Panc1 (cell line): ENCODE measurements at regions not wholly inside any gene's neighbourhood (a gene's known extent, or its start where the extent isn't known, plus 50 kb on each side); places are given as distances from the start of the nearest gene placed in this dataset.

Experiments
- ATAC-seq: fragments of 200-7000 bp; cut with Tn5 transposase; 2 replicates; pipeline ENCODE4 v1.9.1; 2020; ENCODE audit warnings: mild to moderate bottlenecking, moderate library complexity
- BruUV-seq: library from RNA; stranded (reverse); fragments of 400-500 nt; replicated peaks from 2 replicates; lab custom pipeline; 2021; lab: Mats Ljungman, UMichigan
- CTCF ChIA-PET: fragments of 300-600 bp; sonication (Branson Sonifier 250); formaldehyde crosslinking; loops from one replicate; lab custom pipeline; 2022; ENCODE audit warnings: antibody characterized with exemption; lab: Charles Lee
- POLR2A ChIA-PET: fragments of 300-600 bp; sonication (Branson Sonifier 250); formaldehyde crosslinking; loops from one replicate; lab custom pipeline; 2022; ENCODE audit warnings: antibody characterized with exemption; lab: Charles Lee
- DNase-seq: peaks from one replicate; pipeline ENCODE4 v3.0.0-alpha.2; 2010; ENCODE audit warnings: low read depth, low spot score
- H3K27ac ChIP-seq: 2 replicates; pipeline ENCODE4 v1.5.1; 2011; ENCODE audit warnings: mild to moderate bottlenecking, low read length, inconsistent platforms
- H3K27me3 ChIP-seq: fragments of 200-500 bp; sonication (Bioruptor generic); 2 replicates; pipeline ENCODE4 v1.6.0; 2014; ENCODE audit warnings: low read length, inconsistent platforms; ENCODE audit not compliant: control insufficient read depth, insufficient read depth
- H3K36me3 ChIP-seq: fragments of 200-500 bp; sonication (Bioruptor generic); 2 replicates; pipeline ENCODE4 v1.5.1; 2014; ENCODE audit warnings: inconsistent platforms, mild to moderate bottlenecking, low read length, moderate library complexity; ENCODE audit not compliant: control insufficient read depth, insufficient read depth
- H3K4me1 ChIP-seq: 2 replicates; pipeline ENCODE4 v1.5.1; 2011; ENCODE audit warnings: inconsistent platforms, mild to moderate bottlenecking, low read length, moderate library complexity; ENCODE audit not compliant: control insufficient read depth, insufficient read depth
- H3K4me3 ChIP-seq, 2 experiments: 2 replicates each; pipeline ENCODE4 v1.5.1; 2011 to 2012; ENCODE audit warnings: low read depth in 2 of 2, low read length in 2 of 2, mild to moderate bottlenecking in 2 of 2, inconsistent platforms in 1 of 2, moderate library complexity in 1 of 2
- H3K9me3 ChIP-seq: fragments of 200-500 bp; sonication (Bioruptor generic); 2 replicates; pipeline ENCODE4 v1.5.1; 2014; ENCODE audit warnings: low read depth, mild to moderate bottlenecking, inconsistent platforms, low read length, moderate library complexity; ENCODE audit not compliant: control insufficient read depth, insufficient read depth
- POLR2AphosphoS5 ChIP-seq: IDR thresholded peaks from 2 replicates; pipeline ENCODE4 v1.6.1; 2012; ENCODE audit warnings: mild to moderate bottlenecking, low read depth, low read length, moderate library complexity
- REST ChIP-seq, 2 experiments: IDR thresholded peaks; 2 replicates each; pipeline ENCODE4 v1.6.1; 2011 to 2012; ENCODE audit warnings: low read depth in 2 of 2, control low read depth in 1 of 2, low read length in 1 of 2, mild to moderate bottlenecking in 1 of 2, moderate library complexity in 1 of 2; ENCODE audit not compliant: insufficient read depth in 1 of 2
- SIN3A ChIP-seq: IDR thresholded peaks from 2 replicates; pipeline ENCODE4 v1.6.1; 2012; ENCODE audit warnings: low read depth, mild to moderate bottlenecking, low read length, moderate library complexity, borderline replicate concordance; ENCODE audit not compliant: insufficient read depth
- TCF7L2 ChIP-seq: IDR thresholded peaks from 2 replicates; pipeline ENCODE4 v1.6.1; 2011; ENCODE audit warnings: mild to moderate bottlenecking, low read depth, low read length, inconsistent platforms
- in situ Hi-C: cut with HindIII; loops from 2 replicates; pipeline ENCODE4 v1.10.0; 2016; ENCODE audit warnings: low sequenced_read_pairs, low pct_unique_long_range_greater_than_20kb
- intact Hi-C: fragments of 100-400 bp; cut with micrococcal nuclease; formaldehyde crosslinking; loops from one replicate; pipeline ENCODE4 v1.10.0; 2022; ENCODE audit not compliant: unreplicated experiment
- TF ChIP-seq, protein P1 (sequence below): fragments of 450-650 bp; IDR thresholded peaks from 2 replicates; pipeline ENCODE4 v1.5.1; 2017; ENCODE audit warnings: mild to moderate bottlenecking

- in situ Hi-C loops, result no loop called here
- Histone ChIP-seq H3K4me1 (no peaks in the 10 kb centered on the region), H3K27me3 (no peaks in the 10 kb centered on the region), H3K27ac (no peak overlapping the region), H3K36me3 (no peaks in the 10 kb centered on the region), H3K4me3 (no peak overlapping the region), H3K9me3 (no peaks in the 10 kb centered on the region)
- no TSS peak for BruUV-seq
- intact Hi-C loops, result no loop called here
- TF ChIP-seq POLR2AphosphoS5 (no peak), TCF7L2 (no peak), REST (IDR thresholded peaks at IDR 0.05; ENCODE audit: insufficient read depth in 1 of 2, low read depth in 2 of 2, low read length in 1 of 2) (no peak), SIN3A (no peak)
- TF ChIP-seq, protein P1, sequence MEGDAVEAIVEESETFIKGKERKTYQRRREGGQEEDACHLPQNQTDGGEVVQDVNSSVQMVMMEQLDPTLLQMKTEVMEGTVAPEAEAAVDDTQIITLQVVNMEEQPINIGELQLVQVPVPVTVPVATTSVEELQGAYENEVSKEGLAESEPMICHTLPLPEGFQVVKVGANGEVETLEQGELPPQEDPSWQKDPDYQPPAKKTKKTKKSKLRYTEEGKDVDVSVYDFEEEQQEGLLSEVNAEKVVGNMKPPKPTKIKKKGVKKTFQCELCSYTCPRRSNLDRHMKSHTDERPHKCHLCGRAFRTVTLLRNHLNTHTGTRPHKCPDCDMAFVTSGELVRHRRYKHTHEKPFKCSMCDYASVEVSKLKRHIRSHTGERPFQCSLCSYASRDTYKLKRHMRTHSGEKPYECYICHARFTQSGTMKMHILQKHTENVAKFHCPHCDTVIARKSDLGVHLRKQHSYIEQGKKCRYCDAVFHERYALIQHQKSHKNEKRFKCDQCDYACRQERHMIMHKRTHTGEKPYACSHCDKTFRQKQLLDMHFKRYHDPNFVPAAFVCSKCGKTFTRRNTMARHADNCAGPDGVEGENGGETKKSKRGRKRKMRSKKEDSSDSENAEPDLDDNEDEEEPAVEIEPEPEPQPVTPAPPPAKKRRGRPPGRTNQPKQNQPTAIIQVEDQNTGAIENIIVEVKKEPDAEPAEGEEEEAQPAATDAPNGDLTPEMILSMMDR, result no peak
- POLR2A ChIA-PET, result no interaction called here
- no peak for DNase-seq
- ATAC-seq, result no peak
- CTCF ChIA-PET, result no interaction called here
These were observed 383.4 kb upstream of the RBFOX1 start for GRCh38 chr16:6949240-6949639.

- Histone ChIP-seq H3K9me3 (no peaks in the 10 kb centered on the region), H3K4me1 (no peaks in the 10 kb centered on the region), H3K27ac (no peak overlapping the region), H3K27me3 (no peaks in the 10 kb centered on the region), H3K4me3 (no peak overlapping the region), H3K36me3 (no peaks in the 10 kb centered on the region)
- ChIA-PET POLR2A (no interaction called here), CTCF (no interaction called here)
- DNase-seq (no peak), ATAC-seq (no peak)
- TF ChIP-seq, protein P1, result no peak
- TF ChIP-seq SIN3A (no peak), POLR2AphosphoS5 (no peak), REST (IDR thresholded peaks at IDR 0.05; ENCODE audit: insufficient read depth in 1 of 2, low read depth in 2 of 2, low read length in 1 of 2) (no peak), TCF7L2 (no peak)
- intact Hi-C loops (no loop called here), in situ Hi-C loops (no loop called here)
- BruUV-seq, result no TSS peak
These were observed 385.4 kb upstream of the RBFOX1 start for GRCh38 chr16:6947291-6947690.
